ENCODE measurements at regions not wholly inside any gene's neighbourhood (a gene's known extent, or its start where the extent isn't known, plus 50 kb on each side); places are given as distances from the start of the nearest gene placed in this dataset.

DNA sequence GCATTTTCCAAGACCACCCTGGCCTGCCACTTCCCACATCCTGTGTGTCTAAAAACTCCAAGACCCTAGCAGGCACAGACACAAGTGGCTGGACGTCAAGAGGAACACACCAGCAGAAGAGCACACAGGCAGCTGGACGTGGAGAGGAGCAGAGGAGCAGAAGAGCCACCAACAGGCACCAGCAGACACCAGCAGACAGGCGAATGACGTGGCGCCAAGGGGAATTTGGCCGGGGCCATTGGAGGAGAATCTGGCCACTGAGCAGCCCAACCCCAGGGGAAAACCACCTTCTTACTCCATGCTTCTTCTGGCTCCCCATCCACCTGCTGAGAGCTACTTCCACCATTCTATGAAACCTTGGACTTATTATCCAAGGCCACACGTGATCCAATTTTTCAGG lies 243.1 kb upstream of the CTSO start:
- FAIRE-seq = no peak
- no peak for DNase-seq (ENCODE audit: insufficient read length, low spot score)
- TF ChIP-seq, protein P1, sequence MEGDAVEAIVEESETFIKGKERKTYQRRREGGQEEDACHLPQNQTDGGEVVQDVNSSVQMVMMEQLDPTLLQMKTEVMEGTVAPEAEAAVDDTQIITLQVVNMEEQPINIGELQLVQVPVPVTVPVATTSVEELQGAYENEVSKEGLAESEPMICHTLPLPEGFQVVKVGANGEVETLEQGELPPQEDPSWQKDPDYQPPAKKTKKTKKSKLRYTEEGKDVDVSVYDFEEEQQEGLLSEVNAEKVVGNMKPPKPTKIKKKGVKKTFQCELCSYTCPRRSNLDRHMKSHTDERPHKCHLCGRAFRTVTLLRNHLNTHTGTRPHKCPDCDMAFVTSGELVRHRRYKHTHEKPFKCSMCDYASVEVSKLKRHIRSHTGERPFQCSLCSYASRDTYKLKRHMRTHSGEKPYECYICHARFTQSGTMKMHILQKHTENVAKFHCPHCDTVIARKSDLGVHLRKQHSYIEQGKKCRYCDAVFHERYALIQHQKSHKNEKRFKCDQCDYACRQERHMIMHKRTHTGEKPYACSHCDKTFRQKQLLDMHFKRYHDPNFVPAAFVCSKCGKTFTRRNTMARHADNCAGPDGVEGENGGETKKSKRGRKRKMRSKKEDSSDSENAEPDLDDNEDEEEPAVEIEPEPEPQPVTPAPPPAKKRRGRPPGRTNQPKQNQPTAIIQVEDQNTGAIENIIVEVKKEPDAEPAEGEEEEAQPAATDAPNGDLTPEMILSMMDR (IDR thresholded peaks at IDR 0.05; ENCODE audit: insufficient read depth, missing control alignments) = no peak

DNA sequence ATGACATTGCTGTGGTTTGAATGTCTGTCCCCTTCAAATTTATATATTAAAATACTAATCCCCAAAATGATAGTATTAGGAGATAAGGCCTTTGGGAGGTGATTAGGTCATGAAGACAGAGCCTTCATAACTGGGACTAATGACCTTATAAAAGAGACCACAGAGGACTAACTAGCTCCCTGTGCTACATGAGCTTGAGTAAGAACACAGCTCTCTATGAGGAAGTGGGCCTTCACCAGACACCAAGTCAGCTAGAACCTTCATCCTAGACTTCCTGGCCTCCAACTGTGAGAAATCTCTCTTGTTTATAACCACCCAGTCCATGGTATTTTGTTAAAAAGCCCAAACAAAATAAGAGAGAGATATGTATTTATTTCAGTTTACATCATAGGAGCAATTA lies 242.2 kb upstream of the CTSO start:
- TF ChIP-seq, protein P1 (IDR thresholded peaks at IDR 0.05; ENCODE audit: insufficient read depth, missing control alignments) = no peak
- DNase-seq (ENCODE audit: insufficient read length, low spot score) = no peak
- no peak for FAIRE-seq

DNA sequence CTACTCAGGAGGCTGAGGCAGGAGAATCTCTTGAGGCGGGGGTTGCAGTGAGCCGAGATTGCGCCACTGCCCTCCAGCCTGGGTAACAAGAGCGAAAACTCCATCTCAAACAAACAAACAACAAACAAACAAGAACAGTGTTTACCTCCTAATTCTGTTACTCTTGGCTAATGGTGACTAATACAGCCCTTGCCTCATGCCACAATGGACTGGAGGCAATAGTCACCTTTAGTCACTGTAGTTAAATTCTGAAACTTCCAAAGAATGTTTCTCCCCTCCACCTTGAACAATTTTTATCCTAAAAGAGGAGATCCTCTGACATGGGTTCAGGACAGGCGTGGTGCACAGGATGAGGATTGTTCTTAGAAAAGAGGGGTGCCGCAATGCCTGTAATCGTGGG lies 241.2 kb upstream of the CTSO start:
- FAIRE-seq (no peak), DNase-seq (ENCODE audit: insufficient read length, low spot score) (no peak)
- TF ChIP-seq, protein P1 (IDR thresholded peaks at IDR 0.05; ENCODE audit: insufficient read depth, missing control alignments) = no peak

DNA sequence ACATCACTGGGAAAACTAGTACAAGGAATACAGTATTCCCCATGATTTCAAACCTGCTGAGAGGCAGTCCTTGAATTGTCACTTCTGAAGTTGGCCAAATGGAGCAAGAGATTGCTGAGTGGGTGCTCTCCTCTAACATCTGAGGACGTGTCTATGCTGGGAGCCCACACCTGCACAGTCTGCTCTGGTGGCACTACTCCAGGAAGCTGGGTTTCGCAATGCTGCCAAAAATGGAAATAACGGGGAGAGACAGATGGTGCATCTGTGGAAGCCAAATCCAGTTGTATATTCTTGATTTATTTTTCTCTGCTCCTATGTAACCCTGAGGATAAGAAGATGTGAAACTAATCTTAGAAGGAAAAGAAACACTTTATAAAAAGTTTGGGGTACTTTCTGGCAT lies 240.1 kb upstream of the CTSO start:
- FAIRE-seq (no peak), DNase-seq (ENCODE audit: insufficient read length, low spot score) (no peak)
- TF ChIP-seq, protein P1 (IDR thresholded peaks at IDR 0.05; ENCODE audit: insufficient read depth, missing control alignments) = no peak

DNA sequence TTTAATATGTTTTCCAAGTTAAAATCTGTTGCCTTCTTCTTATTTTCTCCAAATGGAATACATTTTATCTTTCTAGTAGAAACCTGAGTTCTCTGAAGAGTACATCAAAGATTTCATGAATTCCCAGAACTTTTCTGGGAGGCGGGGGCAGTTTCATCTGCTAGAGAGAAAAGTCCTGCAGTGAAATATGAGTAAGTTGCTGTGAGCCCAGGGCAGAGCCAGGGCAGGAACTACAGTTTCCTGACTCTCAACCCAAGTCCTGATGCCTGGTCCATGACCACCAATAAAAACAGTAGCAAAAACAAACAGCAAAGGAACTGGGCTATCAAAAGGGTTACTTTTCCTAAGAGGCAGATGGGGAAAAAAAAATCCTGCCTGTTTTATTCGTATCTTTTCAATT lies 239.4 kb upstream of the CTSO start:
- FAIRE-seq (no peak), DNase-seq (ENCODE audit: insufficient read length, low spot score) (no peak)
- TF ChIP-seq, protein P1 (IDR thresholded peaks at IDR 0.05; ENCODE audit: insufficient read depth, missing control alignments) = no peak

DNA sequence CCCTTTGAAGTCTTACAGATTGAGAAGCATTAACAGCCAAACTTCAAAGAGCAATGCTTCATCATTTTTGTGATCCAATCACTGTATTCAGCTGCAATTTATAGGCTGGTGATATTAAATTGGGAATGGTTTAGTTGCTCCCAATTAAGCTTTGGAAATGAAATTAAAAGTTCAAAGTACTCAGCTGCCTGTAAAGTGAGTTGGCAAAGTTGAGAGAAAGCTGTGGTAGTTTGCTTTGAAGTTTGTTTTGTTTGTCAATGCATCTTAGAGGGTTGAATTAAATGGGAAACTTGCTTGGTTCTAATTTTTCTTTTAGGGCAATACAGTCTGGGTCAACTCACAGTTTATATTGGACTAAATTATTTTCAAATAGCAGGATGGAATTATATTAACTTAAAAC lies 238.4 kb upstream of the CTSO start:
- no peak for FAIRE-seq
- no peak for DNase-seq (ENCODE audit: insufficient read length, low spot score)
- TF ChIP-seq, protein P1 (IDR thresholded peaks at IDR 0.05; ENCODE audit: insufficient read depth, missing control alignments) = no peak

DNA sequence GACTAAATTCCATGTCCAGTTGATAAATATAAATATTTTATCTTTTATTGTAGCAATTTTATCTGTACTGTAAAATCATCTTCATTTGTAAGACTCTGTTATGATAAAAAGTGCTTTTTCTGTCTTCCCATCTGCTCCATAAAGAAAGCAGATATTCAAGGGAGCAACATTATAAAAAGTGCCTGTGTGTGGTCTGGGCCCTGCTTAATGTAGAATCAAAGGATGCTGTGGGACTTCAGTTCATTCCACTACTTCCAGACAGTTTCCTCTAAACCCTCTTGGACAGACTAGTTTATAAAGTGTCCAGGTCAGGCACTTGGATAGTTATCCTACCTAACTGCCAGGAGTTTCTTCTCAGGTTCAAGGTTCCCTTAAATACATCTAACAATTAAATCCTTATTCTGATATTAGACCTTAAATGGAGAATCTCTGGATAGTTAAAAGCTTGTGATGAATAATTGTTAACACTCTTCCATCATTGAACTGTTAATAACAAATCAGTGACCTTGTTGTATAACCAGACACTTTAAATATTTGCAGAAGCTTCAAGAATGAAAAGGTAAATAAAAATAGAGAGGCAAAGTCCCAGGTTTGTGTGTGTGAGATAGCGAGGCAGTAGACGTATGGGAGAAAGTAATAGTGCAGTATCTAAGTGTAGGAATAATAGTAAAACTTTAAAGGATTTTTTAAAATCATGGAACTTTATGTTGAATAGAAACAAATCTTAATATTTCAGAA lies 237.5 kb upstream of the CTSO start:
- DNase-seq (ENCODE audit: insufficient read length, low spot score) (no peak), FAIRE-seq (no peak)
- TF ChIP-seq, protein P1 (IDR thresholded peaks at IDR 0.05; ENCODE audit: insufficient read depth, missing control alignments) = no peak
